HG03135 (cell line): ENCODE measurements at regions not wholly inside any gene's neighbourhood (a gene's known extent, or its start where the extent isn't known, plus 50 kb on each side); places are given as distances from the start of the nearest gene placed in this dataset.
"Not testable (repeated sequence)": the region's sequence is repeated elsewhere in the genome, so short reads cannot be mapped to it uniquely, and the experiment has no call there.

Source experiments
- ATAC-seq: cut with Tn5 transposase; IDR thresholded peaks from one replicate; pipeline ENCODE4 v1.9.1; 2021; ENCODE audit warnings: mild to moderate bottlenecking, moderate library complexity; ENCODE audit not compliant: unreplicated experiment

- ATAC-seq: not testable (repeated sequence)
Observed at GRCh38 chr4:118494437-118494836, 141.6 kb upstream of the PRSS12 start.

GRCh38 chr4:118502967-118503366, 150.2 kb upstream of the PRSS12 start:
- not testable (repeated sequence) for ATAC-seq

GRCh38 chr4:118504927-118505326, 152.1 kb upstream of the PRSS12 start:
- not testable (repeated sequence) for ATAC-seq

- not testable (repeated sequence) for ATAC-seq
Observed at GRCh38 chr4:118505491-118505890, 152.7 kb upstream of the PRSS12 start.

- ATAC-seq: not testable (repeated sequence)
Observed at GRCh38 chr4:118512870-118513269, 160.1 kb upstream of the PRSS12 start.

- not testable (repeated sequence) for ATAC-seq
Observed at GRCh38 chr4:118514332-118514731, 161.5 kb upstream of the PRSS12 start.

GRCh38 chr4:118516107-118516506, 163.3 kb upstream of the PRSS12 start:
- ATAC-seq: not testable (repeated sequence)

GRCh38 chr4:118530107-118530506, 155.1 kb upstream of the METTL14 start:
- not testable (repeated sequence) for ATAC-seq

- ATAC-seq: not testable (repeated sequence)
Observed at GRCh38 chr4:118531947-118532346, 153.2 kb upstream of the METTL14 start.

GRCh38 chr4:118535788-118536187, 149.4 kb upstream of the METTL14 start:
- not testable (repeated sequence) for ATAC-seq

GRCh38 chr4:118539412-118540077, 145.6 kb upstream of the METTL14 start:
- not testable (repeated sequence) for ATAC-seq

- not testable (repeated sequence) for ATAC-seq
Observed at GRCh38 chr4:118556576-118556975, 128.6 kb upstream of the METTL14 start.

- no peak for ATAC-seq
Observed at GRCh38 chr4:118557298-118557851, 127.8 kb upstream of the METTL14 start.

GRCh38 chr4:118558188-118558587, 127.0 kb upstream of the METTL14 start:
- not testable (repeated sequence) for ATAC-seq

GRCh38 chr4:118561559-118561958, 123.6 kb upstream of the METTL14 start:
- ATAC-seq: not testable (repeated sequence)

GRCh38 chr4:118566003-118566513, 119.1 kb upstream of the METTL14 start:
- peak; percentile 62 for ATAC-seq

GRCh38 chr4:118572991-118573390, 112.2 kb upstream of the METTL14 start:
- ATAC-seq: not testable (repeated sequence)

- ATAC-seq: not testable (repeated sequence)
Observed at GRCh38 chr4:118574251-118574913, 110.8 kb upstream of the METTL14 start.

- ATAC-seq: not testable (repeated sequence)
Observed at GRCh38 chr4:118575057-118575456, 110.1 kb upstream of the METTL14 start.

- not testable (repeated sequence) for ATAC-seq
Observed at GRCh38 chr4:118575726-118576125, 109.5 kb upstream of the METTL14 start.

- ATAC-seq: not testable (repeated sequence)
Observed at GRCh38 chr4:118576709-118577219, 108.4 kb upstream of the METTL14 start.
